K562 (cell line): ENCODE measurements at regions not wholly inside any gene's neighbourhood (a gene's known extent, or its start where the extent isn't known, plus 50 kb on each side); places are given as distances from the start of the nearest gene placed in this dataset.

ENCODE experiments used
- RAD21 ChIP-seq, 2 experiments: fragments of 250-450 bp in 1 of 2; fragments of 450-650 bp in 1 of 2; sonication (Bioruptor Pico) in 1 of 2; formaldehyde crosslinking in 1 of 2; IDR thresholded peaks in 1 of 2; conservative IDR thresholded peaks in 1 of 2; 2 replicates each; pipeline versions ENCODE4 v1.4.0 to v1.8.0; 2020 to 2022; ENCODE audit warnings: mild to moderate bottlenecking in 2 of 2, moderate library complexity in 1 of 2
- SMARCC2 ChIP-seq: fragments of 450-650 bp; IDR thresholded peaks from 2 replicates; pipeline ENCODE4 v1.6.1; 2017; ENCODE audit warnings: antibody characterized with exemption, moderate library complexity, mild to moderate bottlenecking, low read depth
- TBL1XR1 ChIP-seq, 2 experiments: IDR thresholded peaks; 2 replicates each; pipeline ENCODE4 v1.6.1; 2012; ENCODE audit warnings: improper control_type of control experiment in 2 of 2, low read length in 2 of 2, mild to moderate bottlenecking in 1 of 2
- TGIF2 ChIP-seq: sonication (generic); formaldehyde crosslinking; IDR thresholded peaks from 2 replicates; pipeline ENCODE4 v1.8.1; 2022; ENCODE audit warnings: mild to moderate bottlenecking, missing genetic modification reagents, moderate library complexity
- ZC3H11A ChIP-seq: IDR thresholded peaks from 2 replicates; pipeline ENCODE4 v1.6.1; 2012; ENCODE audit warnings: low read depth, low read length, improper control_type of control experiment
- ZNF274 ChIP-seq: IDR thresholded peaks from 2 replicates; pipeline ENCODE4 v1.6.1; 2011; ENCODE audit warnings: low read depth, mild to moderate bottlenecking, low read length, moderate library complexity, borderline replicate concordance
- ZNF347 ChIP-seq: fragments of 450-650 bp; formaldehyde crosslinking; IDR thresholded peaks from 2 replicates; pipeline ENCODE4 v1.4.0; 2020; ENCODE audit warnings: low read depth, mild to moderate bottlenecking, moderate library complexity
- TF ChIP-seq, protein P1 (sequence below), 3 experiments: IDR thresholded peaks in 2 of 3; conservative IDR thresholded peaks in 1 of 3; 2 replicates each; pipeline ENCODE4 v1.5.1; 2011 to 2012; ENCODE audit warnings: low read length in 3 of 3, mild to moderate bottlenecking in 3 of 3, control low read depth in 2 of 3, improper control_type of control experiment in 1 of 3, inconsistent platforms in 1 of 3, low read depth in 1 of 3, mixed read lengths in 1 of 3, moderate library complexity in 1 of 3; ENCODE audit not compliant: insufficient read depth in 2 of 3
- TF ChIP-seq, protein P2 (sequence below): fragments of 150-350 bp; IDR thresholded peaks from 2 replicates; pipeline ENCODE4 v1.6.1; 2014; ENCODE audit warnings: low read depth, mild to moderate bottlenecking, low read length, borderline replicate concordance

DNA sequence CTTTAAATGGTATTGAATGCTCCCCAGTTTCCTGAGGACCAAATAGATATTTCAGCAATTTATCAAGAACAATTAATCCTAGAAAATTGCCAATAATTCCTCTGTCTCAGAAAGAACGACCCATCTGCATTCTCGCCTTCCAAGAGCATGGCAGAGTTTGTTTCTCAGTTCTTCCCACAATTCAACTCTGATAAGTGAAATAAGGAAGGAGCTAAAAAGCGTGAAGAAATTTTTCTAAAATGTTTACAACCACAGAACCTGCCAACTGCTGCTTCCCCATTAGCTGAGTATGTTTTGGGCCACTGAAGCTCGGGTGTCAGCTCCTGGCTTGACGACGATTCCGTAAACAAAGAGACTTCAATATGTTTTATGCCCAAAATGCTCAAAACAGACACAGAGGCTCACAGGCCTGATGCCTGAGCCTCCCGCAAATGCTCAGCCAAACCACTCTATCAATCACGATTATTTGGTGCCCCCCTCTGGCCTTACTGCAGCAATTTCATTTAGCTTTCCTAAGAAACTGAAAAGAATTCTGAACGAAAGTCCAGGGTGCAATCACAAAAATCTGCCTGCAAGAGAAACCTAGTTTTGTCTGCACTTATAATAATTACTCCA lies 259.2 kb upstream of the CCDC54 start:
- TF ChIP-seq ZC3H11A, result no peak
- TF ChIP-seq TBL1XR1 (IDR thresholded peaks at IDR 0.05; ENCODE audit: low read length in 2 of 2), result no peak
- TF ChIP-seq SMARCC2, result no peak
- TF ChIP-seq, protein P1, sequence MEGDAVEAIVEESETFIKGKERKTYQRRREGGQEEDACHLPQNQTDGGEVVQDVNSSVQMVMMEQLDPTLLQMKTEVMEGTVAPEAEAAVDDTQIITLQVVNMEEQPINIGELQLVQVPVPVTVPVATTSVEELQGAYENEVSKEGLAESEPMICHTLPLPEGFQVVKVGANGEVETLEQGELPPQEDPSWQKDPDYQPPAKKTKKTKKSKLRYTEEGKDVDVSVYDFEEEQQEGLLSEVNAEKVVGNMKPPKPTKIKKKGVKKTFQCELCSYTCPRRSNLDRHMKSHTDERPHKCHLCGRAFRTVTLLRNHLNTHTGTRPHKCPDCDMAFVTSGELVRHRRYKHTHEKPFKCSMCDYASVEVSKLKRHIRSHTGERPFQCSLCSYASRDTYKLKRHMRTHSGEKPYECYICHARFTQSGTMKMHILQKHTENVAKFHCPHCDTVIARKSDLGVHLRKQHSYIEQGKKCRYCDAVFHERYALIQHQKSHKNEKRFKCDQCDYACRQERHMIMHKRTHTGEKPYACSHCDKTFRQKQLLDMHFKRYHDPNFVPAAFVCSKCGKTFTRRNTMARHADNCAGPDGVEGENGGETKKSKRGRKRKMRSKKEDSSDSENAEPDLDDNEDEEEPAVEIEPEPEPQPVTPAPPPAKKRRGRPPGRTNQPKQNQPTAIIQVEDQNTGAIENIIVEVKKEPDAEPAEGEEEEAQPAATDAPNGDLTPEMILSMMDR (IDR thresholded peaks at IDR 0.05 in 2 of 3, conservative IDR thresholded peaks at IDR 0.05 in 1 of 3; ENCODE audit: insufficient read depth in 2 of 3, low read depth in 1 of 3, low read length in 3 of 3), result peak; percentile 26 to 43 (median 37); a peak in 3 of 6 replicates
- TF ChIP-seq ZNF274, result no peak
- peak; percentile 43 to 57; a peak in 3 of 4 replicates for TF ChIP-seq RAD21 (CRISPR knock-in tag; conservative IDR thresholded peaks at IDR 0.05 in 1 of 2, IDR thresholded peaks at IDR 0.05 in 1 of 2)
- no peak for TF ChIP-seq TGIF2 (CRISPR knock-in tag)
- TF ChIP-seq, protein P2, sequence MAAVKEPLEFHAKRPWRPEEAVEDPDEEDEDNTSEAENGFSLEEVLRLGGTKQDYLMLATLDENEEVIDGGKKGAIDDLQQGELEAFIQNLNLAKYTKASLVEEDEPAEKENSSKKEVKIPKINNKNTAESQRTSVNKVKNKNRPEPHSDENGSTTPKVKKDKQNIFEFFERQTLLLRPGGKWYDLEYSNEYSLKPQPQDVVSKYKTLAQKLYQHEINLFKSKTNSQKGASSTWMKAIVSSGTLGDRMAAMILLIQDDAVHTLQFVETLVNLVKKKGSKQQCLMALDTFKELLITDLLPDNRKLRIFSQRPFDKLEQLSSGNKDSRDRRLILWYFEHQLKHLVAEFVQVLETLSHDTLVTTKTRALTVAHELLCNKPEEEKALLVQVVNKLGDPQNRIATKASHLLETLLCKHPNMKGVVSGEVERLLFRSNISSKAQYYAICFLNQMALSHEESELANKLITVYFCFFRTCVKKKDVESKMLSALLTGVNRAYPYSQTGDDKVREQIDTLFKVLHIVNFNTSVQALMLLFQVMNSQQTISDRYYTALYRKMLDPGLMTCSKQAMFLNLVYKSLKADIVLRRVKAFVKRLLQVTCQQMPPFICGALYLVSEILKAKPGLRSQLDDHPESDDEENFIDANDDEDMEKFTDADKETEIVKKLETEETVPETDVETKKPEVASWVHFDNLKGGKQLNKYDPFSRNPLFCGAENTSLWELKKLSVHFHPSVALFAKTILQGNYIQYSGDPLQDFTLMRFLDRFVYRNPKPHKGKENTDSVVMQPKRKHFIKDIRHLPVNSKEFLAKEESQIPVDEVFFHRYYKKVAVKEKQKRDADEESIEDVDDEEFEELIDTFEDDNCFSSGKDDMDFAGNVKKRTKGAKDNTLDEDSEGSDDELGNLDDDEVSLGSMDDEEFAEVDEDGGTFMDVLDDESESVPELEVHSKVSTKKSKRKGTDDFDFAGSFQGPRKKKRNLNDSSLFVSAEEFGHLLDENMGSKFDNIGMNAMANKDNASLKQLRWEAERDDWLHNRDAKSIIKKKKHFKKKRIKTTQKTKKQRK, result no peak
- TF ChIP-seq ZNF347 (CRISPR knock-in tag), result no peak
